ENCODE measurements at regions not wholly inside any gene's neighbourhood (a gene's known extent, or its start where the extent isn't known, plus 50 kb on each side); places are given as distances from the start of the nearest gene placed in this dataset.

- RAD21 ChIA-PET (ENCODE audit: low non-redundant PET in 1 of 2, low total read pairs in 2 of 2, uncharacterized antibody in 2 of 2, unreplicated experiment in 2 of 2): no interaction called here
- H3K27me3 ChIP-seq (ENCODE audit: insufficient read depth, low read length): no peaks in the 10 kb centered on the region
- intact Hi-C loops (cut with micrococcal nuclease): no loop called here
These were observed 323.3 kb downstream of the AJAP1 start for GRCh38 chr1:4977701-4978100.

GRCh38 chr1:4976859-4977440 is 322.5 kb downstream of the AJAP1 start:
- H3K27me3 ChIP-seq (ENCODE audit: insufficient read depth, low read length): no peaks in the 10 kb centered on the region
- no peak for ATAC-seq
- no TSS peak for BruUV-seq (replicated peaks)
- ChIA-PET CTCF (no interaction called here), RAD21 (ENCODE audit: low non-redundant PET in 1 of 2, low total read pairs in 2 of 2, uncharacterized antibody in 2 of 2, unreplicated experiment in 2 of 2) (no interaction called here), POLR2A (no interaction called here)
- H3K79me2 ChIP-seq (ENCODE audit: insufficient read depth, low read length): no peaks in the 10 kb centered on the region
- H3K9me3 ChIP-seq (ENCODE audit: control insufficient read depth in 1 of 2, insufficient read depth in 1 of 2, low read depth in 1 of 2, low read length in 2 of 2): no peaks in the 10 kb centered on the region; a peak in 2 of 4 replicates
- H3K4me2 ChIP-seq (ENCODE audit: low read length): no peak overlapping the region
- no peak overlapping the region for H3K9ac ChIP-seq (ENCODE audit: low read length)
- no peak overlapping the region for H3K4me3 ChIP-seq (replicated peaks in 1 of 2; ENCODE audit: low read depth in 1 of 2, low read length in 2 of 2)
- H3K4me1 ChIP-seq (ENCODE audit: control insufficient read depth in 1 of 2, insufficient read depth in 2 of 2, low read length in 2 of 2): no peaks in the 10 kb centered on the region
- no peaks in the 10 kb centered on the region for H3K9me2 ChIP-seq (ENCODE audit: insufficient read depth)
- intact Hi-C loops (cut with micrococcal nuclease): no loop called here
- H4K20me1 ChIP-seq (ENCODE audit: insufficient read depth): no peaks in the 10 kb centered on the region
- no peaks in the 10 kb centered on the region for H3K36me3 ChIP-seq (ENCODE audit: control insufficient read depth in 1 of 2, insufficient read depth in 2 of 2, low read length in 2 of 2)
- no peak for DNase-seq (ENCODE audit: low read depth, low spot score)
- no peak overlapping the region for H3K27ac ChIP-seq (ENCODE audit: low read depth, low read length)
- H2AFZ ChIP-seq (ENCODE audit: low read depth, low read length, poor library complexity, severe bottlenecking): no peak overlapping the region
- no peak for TF ChIP-seq MAX (IDR thresholded peaks at IDR 0.05)
- TF ChIP-seq FOSL1 (IDR thresholded peaks at IDR 0.05; ENCODE audit: low read depth): no peak
- no peak for TF ChIP-seq CEBPB (IDR thresholded peaks at IDR 0.05; ENCODE audit: low read depth)
- no peak for TF ChIP-seq ZFX (IDR thresholded peaks at IDR 0.05)
- TF ChIP-seq ZBTB33 (IDR thresholded peaks at IDR 0.05; ENCODE audit: extremely low read depth, insufficient replicate concordance, low read length): no peak
- TF ChIP-seq CTCF (IDR thresholded peaks at IDR 0.05 in 2 of 3, conservative IDR thresholded peaks at IDR 0.05 in 1 of 3; ENCODE audit: borderline replicate concordance in 1 of 3, insufficient read depth in 1 of 3, low read depth in 2 of 3, low read length in 2 of 3): no peak
- no peak for TF ChIP-seq EGR1 (IDR thresholded peaks at IDR 0.05; ENCODE audit: low read depth)
- no peak for TF ChIP-seq ELF1 (IDR thresholded peaks at IDR 0.05; ENCODE audit: borderline replicate concordance, low read depth)
- TF ChIP-seq EZH2phosphoT487 (IDR thresholded peaks at IDR 0.05; ENCODE audit: borderline replicate concordance): no peak
- no peak for TF ChIP-seq JUND (IDR thresholded peaks at IDR 0.05)
- TF ChIP-seq CBX3 (IDR thresholded peaks at IDR 0.05; ENCODE audit: low read depth): no peak
- no peak for TF ChIP-seq YY1 (IDR thresholded peaks at IDR 0.05; ENCODE audit: extremely low read depth, insufficient replicate concordance, low read depth, low read length)
- no peak for TF ChIP-seq SP1 (IDR thresholded peaks at IDR 0.05; ENCODE audit: low read depth)
- TF ChIP-seq RAD21 (IDR thresholded peaks at IDR 0.05; ENCODE audit: low read depth): no peak
- TF ChIP-seq TCF7L2 (IDR thresholded peaks at IDR 0.05; ENCODE audit: borderline replicate concordance, extremely low read depth, insufficient read depth, insufficient read length): no peak

More at GRCh38 chr1:4977701-4978100, 323.3 kb downstream of the AJAP1 start:
- DNase-seq (ENCODE audit: low read depth, low spot score) (no peak), ATAC-seq (no peak)
- TF ChIP-seq SIN3A (IDR thresholded peaks at IDR 0.05; ENCODE audit: low read depth): no peak
- TF ChIP-seq SP1 (IDR thresholded peaks at IDR 0.05; ENCODE audit: low read depth): no peak
- TF ChIP-seq ELF1 (IDR thresholded peaks at IDR 0.05; ENCODE audit: borderline replicate concordance, low read depth): no peak
- TF ChIP-seq RAD21 (IDR thresholded peaks at IDR 0.05; ENCODE audit: low read depth): no peak
- H3K79me2 ChIP-seq (ENCODE audit: insufficient read depth, low read length): no peaks in the 10 kb centered on the region
- H3K9ac ChIP-seq (ENCODE audit: low read length): no peak overlapping the region
- no peaks in the 10 kb centered on the region for H3K9me2 ChIP-seq (ENCODE audit: insufficient read depth)
- no peak overlapping the region for H3K4me2 ChIP-seq (ENCODE audit: low read length)
- no peaks in the 10 kb centered on the region for H3K36me3 ChIP-seq (ENCODE audit: control insufficient read depth in 1 of 2, insufficient read depth in 2 of 2, low read length in 2 of 2)
- CTCF ChIA-PET: no interaction called here
- no peak overlapping the region for H3K27ac ChIP-seq (ENCODE audit: low read depth, low read length)
- no peaks in the 10 kb centered on the region for H4K20me1 ChIP-seq (ENCODE audit: insufficient read depth)
- POLR2A ChIA-PET: no interaction called here
- H3K4me3 ChIP-seq (replicated peaks in 1 of 2; ENCODE audit: low read depth in 1 of 2, low read length in 2 of 2): no peak overlapping the region
- H3K4me1 ChIP-seq (ENCODE audit: control insufficient read depth in 1 of 2, insufficient read depth in 2 of 2, low read length in 2 of 2): no peaks in the 10 kb centered on the region
- no peaks in the 10 kb centered on the region; a peak in 2 of 4 replicates for H3K9me3 ChIP-seq (ENCODE audit: control insufficient read depth in 1 of 2, insufficient read depth in 1 of 2, low read depth in 1 of 2, low read length in 2 of 2)
- no peak overlapping the region for H2AFZ ChIP-seq (ENCODE audit: low read depth, low read length, poor library complexity, severe bottlenecking)
- no TSS peak for BruUV-seq (replicated peaks)

Data from HCT116 (cell line).